ENCODE measurements at regions not wholly inside any gene's neighbourhood (a gene's known extent, or its start where the extent isn't known, plus 50 kb on each side); places are given as distances from the start of the nearest gene placed in this dataset.

GRCh38 chr14:101249676-101250036 lies 311.6 kb upstream of the DIO3 start:
- H3K9ac ChIP-seq (replicated peaks; ENCODE audit: extremely low read depth, insufficient read depth, low read length): no peak overlapping the region
- H3K27ac ChIP-seq (ENCODE audit: insufficient read depth, low read depth, low read length): no peak overlapping the region
- FAIRE-seq (no peak), DNase-seq (ENCODE audit: low read depth, low spot score) (no peak)
- TF ChIP-seq EZH2 (IDR thresholded peaks at IDR 0.05; ENCODE audit: borderline replicate concordance, low read depth, low read length, severe bottlenecking) (no peak), JUN (IDR thresholded peaks at IDR 0.05; ENCODE audit: borderline replicate concordance, insufficient read depth, insufficient read length, low read depth) (no peak), FOS (IDR thresholded peaks at IDR 0.05; ENCODE audit: borderline replicate concordance, insufficient read depth, low read length) (no peak), POLR2A (IDR thresholded peaks at IDR 0.05; ENCODE audit: low read depth, low read length) (no peak), MYC (IDR thresholded peaks at IDR 0.05; ENCODE audit: low read depth, low read length) (no peak), POLR2AphosphoS5 (IDR thresholded peaks at IDR 0.05; ENCODE audit: insufficient read depth, low read depth, low read length) (no peak), GATA2 (IDR thresholded peaks at IDR 0.05; ENCODE audit: insufficient read depth, insufficient read length, low read depth, low read length) (no peak)
- TF ChIP-seq, protein P1, sequence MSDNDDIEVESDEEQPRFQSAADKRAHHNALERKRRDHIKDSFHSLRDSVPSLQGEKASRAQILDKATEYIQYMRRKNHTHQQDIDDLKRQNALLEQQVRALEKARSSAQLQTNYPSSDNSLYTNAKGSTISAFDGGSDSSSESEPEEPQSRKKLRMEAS (IDR thresholded peaks at IDR 0.05; ENCODE audit: insufficient read depth, insufficient read length): no peak
- TF ChIP-seq, protein P2, sequence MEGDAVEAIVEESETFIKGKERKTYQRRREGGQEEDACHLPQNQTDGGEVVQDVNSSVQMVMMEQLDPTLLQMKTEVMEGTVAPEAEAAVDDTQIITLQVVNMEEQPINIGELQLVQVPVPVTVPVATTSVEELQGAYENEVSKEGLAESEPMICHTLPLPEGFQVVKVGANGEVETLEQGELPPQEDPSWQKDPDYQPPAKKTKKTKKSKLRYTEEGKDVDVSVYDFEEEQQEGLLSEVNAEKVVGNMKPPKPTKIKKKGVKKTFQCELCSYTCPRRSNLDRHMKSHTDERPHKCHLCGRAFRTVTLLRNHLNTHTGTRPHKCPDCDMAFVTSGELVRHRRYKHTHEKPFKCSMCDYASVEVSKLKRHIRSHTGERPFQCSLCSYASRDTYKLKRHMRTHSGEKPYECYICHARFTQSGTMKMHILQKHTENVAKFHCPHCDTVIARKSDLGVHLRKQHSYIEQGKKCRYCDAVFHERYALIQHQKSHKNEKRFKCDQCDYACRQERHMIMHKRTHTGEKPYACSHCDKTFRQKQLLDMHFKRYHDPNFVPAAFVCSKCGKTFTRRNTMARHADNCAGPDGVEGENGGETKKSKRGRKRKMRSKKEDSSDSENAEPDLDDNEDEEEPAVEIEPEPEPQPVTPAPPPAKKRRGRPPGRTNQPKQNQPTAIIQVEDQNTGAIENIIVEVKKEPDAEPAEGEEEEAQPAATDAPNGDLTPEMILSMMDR (IDR thresholded peaks at IDR 0.05; ENCODE audit: extremely low read depth in 1 of 2, insufficient read depth in 1 of 2, low read depth in 1 of 2, low read length in 2 of 2): no peak
- H3K9me1 ChIP-seq (replicated peaks; ENCODE audit: control insufficient read depth, extremely low read depth, insufficient read depth, low read length): no peaks in the 10 kb centered on the region
- no peaks in the 10 kb centered on the region for H3K27me3 ChIP-seq (ENCODE audit: control insufficient read depth in 2 of 2, insufficient read depth in 2 of 2, low read length in 2 of 2)
- H3K9me3 ChIP-seq (replicated peaks; ENCODE audit: control insufficient read depth, insufficient read depth, low read length): no peaks in the 10 kb centered on the region
- H3K79me2 ChIP-seq (ENCODE audit: control insufficient read depth, insufficient read depth, low read length): no peaks in the 10 kb centered on the region
- CTCF ChIA-PET: no interaction called here
- POLR2A ChIA-PET: no interaction called here
- H3K36me3 ChIP-seq (ENCODE audit: control insufficient read depth in 2 of 2, extremely low read depth in 1 of 2, insufficient read depth in 2 of 2, low read length in 2 of 2): no peaks in the 10 kb centered on the region
- dilution Hi-C loops (cut with MboI; ENCODE audit: extremely low pct_ligation_motif_present, low sequenced_read_pairs) (no loop called here), intact Hi-C loops (cut with micrococcal nuclease) (no loop called here)
- no TSS peak for BruUV-seq (replicated peaks)
- no peak overlapping the region for H3K4me2 ChIP-seq (ENCODE audit: insufficient read depth, low read length)
- no peak overlapping the region for H3K4me3 ChIP-seq (replicated peaks in 1 of 3; ENCODE audit: insufficient read depth in 1 of 3, low read depth in 1 of 3, low read length in 3 of 3)
- no peaks in the 10 kb centered on the region for H3K4me1 ChIP-seq (ENCODE audit: control insufficient read depth, extremely low read depth, insufficient read depth, low read length)
- H2AFZ ChIP-seq (ENCODE audit: low read depth, low read length): no peak overlapping the region
- H4K20me1 ChIP-seq (replicated peaks; ENCODE audit: control insufficient read depth, extremely low read depth, insufficient read depth, low read length): no peaks in the 10 kb centered on the region

Measured in endothelial cell of umbilical vein (primary cell).